Ovary (tissue), 3 donors: ENCODE measurements at regions not wholly inside any gene's neighbourhood (a gene's known extent, or its start where the extent isn't known, plus 50 kb on each side); places are given as distances from the start of the nearest gene placed in this dataset.

Source experiments
- CTCF ChIP-seq, 3 donors: fragments of 450-650 bp in 2 of 3; fragments of 200-600 bp in 1 of 3; IDR thresholded peaks; one replicate each; pipeline versions ENCODE4 v1.5.1 to v1.8.0; 2016 to 2022; ENCODE audit warnings: antibody characterized with exemption in 3 of 3, mild to moderate bottlenecking in 1 of 3
- EP300 ChIP-seq: sonication (generic); formaldehyde crosslinking; IDR thresholded peaks from one replicate; pipeline ENCODE4 v1.6.1; 2017; ENCODE audit warnings: antibody characterized with exemption
- POLR2A ChIP-seq: fragments of 450-650 bp; IDR thresholded peaks from one replicate; pipeline ENCODE4 v1.6.1; 2017; ENCODE audit warnings: antibody characterized with exemption, mild to moderate bottlenecking, moderate library complexity
- donor health status: DM: no; HTN: no; CAD: no.

DNA sequence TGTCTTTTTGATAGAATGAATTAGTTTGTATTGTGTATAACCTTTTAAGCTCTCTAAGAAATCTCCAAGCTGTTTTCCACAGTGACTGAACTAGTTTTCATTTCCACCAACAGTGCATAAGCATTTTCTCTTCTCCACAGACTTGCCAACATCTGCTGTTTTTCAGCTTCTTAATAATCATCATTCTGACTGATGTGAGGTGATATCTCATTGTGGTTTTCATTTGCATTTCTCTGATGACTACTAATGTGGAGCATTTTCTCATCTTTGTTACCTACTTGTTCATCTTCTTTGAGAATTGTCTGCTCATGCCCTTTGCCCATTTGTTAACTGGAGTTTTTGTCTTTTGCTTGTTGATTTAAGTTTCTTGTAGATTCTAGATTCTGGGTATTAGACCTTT, 777.5 kb downstream of the OTOL1 start:
- TF ChIP-seq POLR2A (no peak), CTCF (IDR thresholded peaks at IDR 0.05) (no peak), EP300 (no peak)
